ENCODE measurements at regions not wholly inside any gene's neighbourhood (a gene's known extent, or its start where the extent isn't known, plus 50 kb on each side); places are given as distances from the start of the nearest gene placed in this dataset.
A peak's percentile ranks its signal among the peaks of the same experiment; 100 is the strongest.

DNA sequence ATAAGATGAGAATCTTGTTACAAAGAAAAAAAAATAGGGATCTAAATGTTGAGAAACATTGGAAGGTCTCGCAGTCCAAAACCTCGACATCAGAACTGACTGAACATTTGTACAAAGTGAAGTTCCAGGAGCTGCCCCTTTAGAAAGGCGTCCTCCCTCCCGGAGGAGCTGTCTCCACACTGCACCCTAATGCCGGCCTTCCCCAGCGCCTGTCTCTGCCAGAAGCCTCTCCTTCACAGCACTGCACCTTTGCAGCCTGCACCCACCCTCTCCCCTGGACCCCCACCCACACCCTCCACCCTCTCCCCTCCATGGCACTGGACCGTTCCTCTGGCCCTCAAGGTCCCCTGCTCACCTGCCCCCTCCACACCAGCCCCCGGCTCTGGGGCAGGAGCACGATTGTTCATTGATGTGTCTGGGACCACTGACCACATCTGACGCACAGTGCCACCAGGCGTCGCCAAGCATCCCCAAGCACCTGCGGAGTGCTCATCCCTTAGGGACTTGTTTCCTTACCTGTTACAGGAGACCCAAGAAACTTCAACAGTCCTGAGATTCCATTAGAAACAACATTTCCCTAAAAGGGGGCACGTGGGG lies 90.3 kb upstream of the SNTG2 start:
- DNase-seq (ENCODE audit: low read depth) = no peak

GRCh38 chr2:858646-859045 lies 92.0 kb upstream of the SNTG2 start:
- DNase-seq (ENCODE audit: low read depth) = no peak

DNA sequence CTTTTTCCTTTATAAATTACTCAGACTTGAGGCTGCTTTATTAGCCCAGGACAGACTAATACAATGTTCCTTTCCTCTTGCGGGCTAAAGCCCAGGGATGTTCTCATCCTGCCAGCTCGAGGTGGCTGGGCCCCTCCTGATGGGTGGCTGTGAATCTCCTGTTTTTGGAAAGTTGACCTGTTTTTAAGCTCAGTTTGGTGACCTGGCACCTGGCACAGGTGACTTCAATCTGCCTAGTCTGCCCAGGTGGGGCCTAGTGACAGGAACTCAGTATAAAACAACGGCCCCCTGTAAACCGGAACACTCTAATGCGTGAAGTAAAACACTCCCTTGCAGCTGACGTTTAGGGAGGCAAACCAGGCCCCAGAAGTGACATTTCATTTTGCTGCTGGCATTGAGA lies 92.7 kb upstream of the SNTG2 start:
- no peak for DNase-seq (ENCODE audit: low read depth)

DNA sequence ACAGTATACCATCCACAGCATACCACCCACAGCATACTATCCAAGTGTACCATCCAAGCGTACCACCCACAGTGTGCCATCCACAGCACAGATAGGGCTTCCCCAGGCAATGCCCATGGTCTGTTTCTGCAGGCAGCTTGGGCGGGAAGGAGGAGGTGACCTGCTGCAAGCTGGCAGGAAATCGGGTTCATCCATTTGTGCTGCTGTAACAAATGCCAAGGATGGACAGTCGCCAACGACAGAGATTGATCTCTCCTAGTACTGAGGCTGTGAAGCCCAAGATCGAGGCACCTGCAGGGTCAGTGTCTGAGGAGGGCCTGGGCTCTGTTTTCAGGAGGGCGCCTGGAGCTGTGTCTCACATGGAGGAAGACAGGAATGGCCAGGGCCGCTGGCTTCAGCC lies 93.6 kb upstream of the SNTG2 start:
- DNase-seq (ENCODE audit: low read depth) = no peak

DNA sequence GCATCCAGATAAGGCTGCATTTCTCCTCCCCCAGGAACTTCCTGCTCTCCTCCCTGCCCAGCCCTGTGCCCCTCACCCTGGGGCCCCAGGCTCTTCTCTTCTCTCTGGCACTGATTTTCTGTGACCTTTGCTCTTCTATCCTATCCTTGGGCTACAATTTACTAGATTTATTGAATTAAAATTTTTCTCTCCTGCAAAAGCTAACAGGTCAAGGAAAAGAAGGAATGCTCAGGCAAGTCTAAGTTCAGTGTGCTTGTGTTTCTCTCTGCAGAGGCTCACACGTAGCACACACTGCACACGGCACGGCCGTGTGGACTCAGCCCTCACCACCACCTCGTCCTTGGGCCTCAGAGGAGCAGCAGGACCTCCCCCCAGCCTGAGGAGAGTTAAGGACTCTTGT lies 94.2 kb upstream of the SNTG2 start:
- DNase-seq (ENCODE audit: low read depth) = no peak

GRCh38 chr2:856041-856440 lies 94.6 kb upstream of the SNTG2 start:
- no peak for DNase-seq (ENCODE audit: low read depth)

- no peak for DNase-seq (ENCODE audit: low read depth)
Observed at GRCh38 chr2:855177-855576, 95.5 kb upstream of the SNTG2 start.

DNA sequence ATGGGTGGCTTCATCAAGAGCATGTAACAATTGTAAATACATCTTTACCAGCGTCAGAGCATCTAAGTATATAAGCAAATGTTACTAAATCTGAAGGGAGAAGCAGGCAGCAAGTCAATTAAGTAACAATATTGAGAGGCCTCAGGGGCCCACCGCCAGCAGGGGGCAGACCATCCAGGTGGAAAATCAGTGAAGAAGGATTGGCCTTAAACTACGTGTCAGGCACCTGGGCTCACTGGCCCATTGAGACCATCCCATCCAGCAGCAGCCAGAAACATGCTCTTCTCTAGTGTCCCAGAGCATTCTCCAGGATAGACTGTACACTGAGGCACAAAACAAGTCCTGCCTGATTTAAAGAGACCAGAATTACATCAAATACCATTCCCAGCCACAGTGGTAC lies 96.2 kb upstream of the SNTG2 start:
- DNase-seq (ENCODE audit: low read depth) = peak; percentile 27

DNA sequence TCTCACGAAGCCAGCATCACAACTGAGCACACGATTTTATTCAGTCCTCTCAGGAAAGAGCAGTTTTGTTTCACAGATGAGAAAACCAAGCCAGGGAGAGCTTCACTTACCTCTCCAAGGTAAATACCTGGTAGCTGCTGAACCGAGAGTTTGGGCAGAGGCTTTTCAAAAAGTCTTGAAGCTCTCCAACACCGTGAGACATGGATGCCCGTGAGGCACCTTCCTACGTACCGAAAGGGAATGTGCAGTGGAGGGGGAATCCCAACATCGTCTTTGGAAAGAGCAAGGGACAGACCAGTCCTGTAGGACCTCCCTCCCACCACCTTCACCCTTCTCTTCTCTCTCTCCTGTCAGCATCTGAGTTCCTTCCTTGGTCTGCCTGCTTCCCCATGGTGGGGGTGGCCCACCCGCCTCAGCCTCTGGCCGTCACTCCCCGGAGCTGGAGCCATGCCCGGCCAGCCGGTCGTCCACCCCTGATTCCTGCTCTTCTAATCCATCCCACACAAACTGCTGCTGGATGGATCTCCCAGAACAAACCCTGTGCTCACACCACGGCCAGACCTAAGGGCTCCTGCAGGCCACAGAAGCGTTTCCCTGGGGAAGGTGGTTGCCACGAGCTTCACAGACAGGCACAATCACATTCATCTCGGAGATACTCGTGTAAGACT lies 97.3 kb upstream of the SNTG2 start:
- no peak for DNase-seq (ENCODE audit: low read depth)

DNA sequence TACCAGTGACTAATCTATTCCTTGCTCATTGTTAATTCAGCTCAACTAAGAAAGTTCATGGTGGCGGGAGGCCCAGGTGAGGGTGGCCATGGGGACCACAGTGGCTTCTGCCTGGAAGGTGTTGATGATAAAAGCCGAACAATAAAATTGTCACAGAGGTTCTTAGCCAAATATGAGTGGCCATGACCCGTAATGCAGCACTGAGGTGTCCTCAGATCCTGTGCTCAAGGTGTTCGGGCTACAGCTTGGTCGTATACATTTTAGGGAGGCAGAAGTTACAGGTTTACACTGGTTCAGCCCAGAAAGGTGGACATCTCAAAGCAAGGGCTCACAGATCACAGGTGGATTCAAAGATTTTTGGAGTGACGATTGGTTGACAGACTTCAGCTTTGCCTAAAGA lies 98.5 kb upstream of the SNTG2 start:
- no peak for DNase-seq (ENCODE audit: low read depth)

- no peak for DNase-seq (ENCODE audit: low read depth)
Observed at GRCh38 chr2:851680-852079, 99.0 kb upstream of the SNTG2 start.

- DNase-seq (ENCODE audit: low read depth) = no peak
Observed at GRCh38 chr2:851078-851477, 99.6 kb upstream of the SNTG2 start.

- no peak for DNase-seq (ENCODE audit: low read depth)
Observed at GRCh38 chr2:850429-850828, 100.2 kb upstream of the SNTG2 start.

DNA sequence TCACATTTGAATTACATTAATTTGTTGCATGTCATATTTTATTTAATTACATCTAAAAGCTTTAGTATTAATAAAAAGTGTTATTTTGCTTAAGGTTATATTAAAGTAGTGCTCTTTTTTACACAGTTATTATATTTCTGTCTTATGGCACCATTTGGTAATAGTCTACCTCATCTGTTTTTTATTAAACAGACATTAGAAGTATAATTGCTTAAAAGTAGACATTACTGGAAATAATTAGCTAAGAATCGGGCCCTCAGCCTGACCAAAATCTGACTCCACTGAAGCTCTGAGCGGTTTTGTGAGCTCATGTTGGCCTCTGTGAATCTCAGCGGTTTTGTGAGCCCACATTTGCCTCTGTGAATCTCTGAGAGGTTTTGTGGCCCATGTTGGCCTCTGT lies 102.5 kb upstream of the SNTG2 start:
- DNase-seq (ENCODE audit: low read depth) = no peak

- DNase-seq (ENCODE audit: low read depth) = no peak
Observed at GRCh38 chr2:847669-848068, 103.0 kb upstream of the SNTG2 start.

DNA sequence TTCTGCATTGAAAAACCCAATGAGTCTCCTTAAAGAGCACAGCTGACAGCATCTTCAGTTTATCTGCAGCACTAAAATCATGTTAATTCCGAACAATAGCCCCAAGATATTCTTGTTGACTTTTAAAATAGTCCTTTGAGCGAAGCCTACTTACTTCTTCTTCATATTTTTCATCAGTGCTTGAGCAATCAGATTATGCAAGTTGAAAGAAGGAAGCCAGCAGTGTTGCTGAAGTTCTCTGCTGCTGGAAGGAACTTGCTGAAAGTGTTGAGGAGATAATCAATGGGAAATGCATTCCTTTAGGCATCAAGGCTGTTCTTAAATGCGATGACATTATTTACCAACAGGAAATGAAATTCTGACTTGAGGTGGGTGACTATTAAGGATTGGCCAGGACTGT lies 105.9 kb upstream of the SNTG2 start:
- DNase-seq (ENCODE audit: low read depth) = no peak

- no peak for DNase-seq (ENCODE audit: low read depth)
Observed at GRCh38 chr2:842151-842803, 108.4 kb upstream of the SNTG2 start.

GRCh38 chr2:841036-841435 lies 109.6 kb upstream of the SNTG2 start:
- DNase-seq (ENCODE audit: low read depth) = no peak

DNA sequence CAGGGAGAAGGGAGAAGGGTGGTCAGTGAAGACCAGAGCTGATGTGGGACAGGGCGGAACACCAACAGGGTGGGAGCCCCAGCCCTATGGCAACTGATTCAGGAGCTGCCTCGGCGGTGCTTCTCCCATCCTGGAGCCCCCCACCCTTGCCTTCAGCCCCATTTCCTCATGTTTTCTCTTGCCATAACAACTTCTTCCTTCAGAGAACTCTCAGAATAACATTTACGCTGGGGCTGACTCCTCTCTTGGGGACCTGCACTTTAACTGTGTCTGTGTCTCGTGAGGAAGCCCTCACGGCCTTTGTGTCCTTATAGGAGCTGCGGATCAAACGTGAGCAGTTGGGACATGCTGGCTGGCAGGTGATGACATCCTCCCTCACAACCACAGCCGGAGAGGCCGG lies 116.4 kb upstream of the SNTG2 start:
- no peak for DNase-seq (ENCODE audit: low read depth)

- no peak for DNase-seq (ENCODE audit: low read depth)
Observed at GRCh38 chr2:833180-833579, 117.5 kb upstream of the SNTG2 start.

DNA sequence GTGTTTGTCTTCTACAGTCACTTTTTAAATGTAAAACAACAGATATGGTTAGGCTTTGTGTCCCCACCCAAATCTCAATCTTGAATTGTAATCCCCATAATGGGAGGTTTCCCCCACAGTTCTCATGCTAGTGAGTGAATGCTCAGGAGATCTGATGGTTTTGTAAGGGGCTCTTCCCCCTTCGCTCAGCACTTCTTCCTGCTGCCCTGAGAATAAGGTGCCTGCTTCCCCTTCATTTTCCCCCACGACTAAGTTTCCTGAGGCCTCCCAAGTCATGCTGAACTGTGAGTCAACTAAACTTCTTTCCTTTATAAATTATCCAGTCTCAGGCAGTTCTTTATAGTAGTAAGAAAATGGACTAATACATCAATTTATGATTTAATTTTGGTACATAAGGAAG lies 118.0 kb upstream of the SNTG2 start:
- DNase-seq (ENCODE audit: low read depth) = no peak

- no peak for DNase-seq (ENCODE audit: low read depth)
Observed at GRCh38 chr2:831622-832021, 119.0 kb upstream of the SNTG2 start.

DNA sequence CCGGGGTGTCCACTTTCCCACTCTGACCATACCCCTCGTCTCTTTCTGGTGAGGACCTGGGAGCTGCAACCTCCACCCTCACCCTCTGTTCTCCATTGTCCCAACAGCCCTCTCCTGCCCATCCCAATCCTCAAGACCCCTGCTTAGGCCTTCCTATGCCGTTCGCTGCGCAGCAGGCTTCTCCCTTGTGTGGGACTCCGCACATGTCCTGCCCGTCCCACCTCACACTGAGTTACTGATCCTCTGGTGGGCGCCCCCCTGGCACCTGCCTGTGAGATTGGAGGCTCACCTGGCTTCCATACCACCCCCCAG lies 119.5 kb upstream of the SNTG2 start:
- no peak for DNase-seq (ENCODE audit: low read depth)

Measured in T follicular helper cell (primary cell).